SK-N-MC (cell line): ENCODE measurements at regions not wholly inside any gene's neighbourhood (a gene's known extent, or its start where the extent isn't known, plus 50 kb on each side); places are given as distances from the start of the nearest gene placed in this dataset.

Source experiments
- DNase-seq: peaks from one replicate; pipeline ENCODE4 v3.0.0-alpha.2; 2011; ENCODE audit warnings: low read depth, low spot score
- H3K27ac ChIP-seq: fragments of 200-600 bp; sonication (generic); 2 replicates; pipeline ENCODE4 v1.5.1; 2016; ENCODE audit warnings: mixed run types
- H3K36me3 ChIP-seq: fragments of 200-600 bp; sonication (generic); 2 replicates; pipeline ENCODE4 v1.6.1; 2017; ENCODE audit warnings: antibody characterized with exemption, low read length, mixed read lengths; ENCODE audit not compliant: insufficient read depth
- H3K4me3 ChIP-seq: fragments of 200-600 bp; sonication (generic); 2 replicates; pipeline ENCODE4 v1.5.1; 2016
- H3K9ac ChIP-seq: fragments of 200-600 bp; sonication (generic); 2 replicates; pipeline ENCODE4 v1.8.0; 2017; ENCODE audit warnings: mixed run types, mixed read lengths; ENCODE audit not compliant: insufficient read length
- H3K9me3 ChIP-seq: fragments of 200-600 bp; sonication (generic); 2 replicates; pipeline ENCODE4 v1.6.1; 2017; ENCODE audit warnings: low read depth, mild to moderate bottlenecking, antibody characterized with exemption, low read length, moderate library complexity, mixed read lengths
- EZH2 ChIP-seq: fragments of 200-600 bp; sonication (generic); IDR thresholded peaks from one replicate; pipeline ENCODE4 v1.6.1; 2017; ENCODE audit warnings: antibody characterized with exemption
- FOXP2 ChIP-seq: optimal IDR thresholded peaks from 2 replicates; pipeline ENCODE3; 2011; ENCODE audit warnings: mild to moderate bottlenecking, moderate library complexity; ENCODE audit not compliant: insufficient read depth; ENCODE audit errors: extremely low read length, control extremely low read depth
- POLR2AphosphoS5 ChIP-seq: IDR thresholded peaks from 2 replicates; pipeline ENCODE4 v1.6.1; 2012; ENCODE audit warnings: mild to moderate bottlenecking, low read depth, low read length, borderline replicate concordance

- H3K27ac ChIP-seq = no peak overlapping the region
- H3K9ac ChIP-seq = no peak overlapping the region
- DNase-seq = no peak
- no peaks in the 10 kb centered on the region for H3K36me3 ChIP-seq
- H3K4me3 ChIP-seq = no peak overlapping the region
- TF ChIP-seq FOXP2 (no peak), EZH2 (no peak), POLR2AphosphoS5 (no peak)
- no peaks in the 10 kb centered on the region for H3K9me3 ChIP-seq
Measured at GRCh38 chr5:117249086-117249815, 674.6 kb upstream of the SEMA6A start.

GRCh38 chr5:117246424-117246823 lies 671.8 kb upstream of the SEMA6A start:
- Histone ChIP-seq H3K9me3 (no peaks in the 10 kb centered on the region), H3K36me3 (no peaks in the 10 kb centered on the region), H3K9ac (no peak overlapping the region), H3K27ac (no peak overlapping the region), H3K4me3 (no peak overlapping the region)
- DNase-seq = no peak
- TF ChIP-seq EZH2 (no peak), POLR2AphosphoS5 (no peak), FOXP2 (no peak)

GRCh38 chr5:117245130-117245529 lies 670.5 kb upstream of the SEMA6A start:
- no peak for TF ChIP-seq FOXP2
- TF ChIP-seq POLR2AphosphoS5 = no peak
- no peak for TF ChIP-seq EZH2

GRCh38 chr5:117242028-117242427 lies 667.4 kb upstream of the SEMA6A start:
- no peaks in the 10 kb centered on the region for H3K36me3 ChIP-seq
- no peak for DNase-seq
- no peak overlapping the region for H3K4me3 ChIP-seq
- H3K9ac ChIP-seq = no peak overlapping the region
- no peak overlapping the region for H3K27ac ChIP-seq
- TF ChIP-seq POLR2AphosphoS5 = no peak
- TF ChIP-seq FOXP2 = no peak
- TF ChIP-seq EZH2 = no peak
- no peaks in the 10 kb centered on the region for H3K9me3 ChIP-seq

More at GRCh38 chr5:117245130-117245529, 670.5 kb upstream of the SEMA6A start:
- H3K9ac ChIP-seq = no peak overlapping the region
- H3K9me3 ChIP-seq = no peaks in the 10 kb centered on the region
- no peak for DNase-seq
- peak overlapping the region; percentile 48; the same call in 1 of the 2 replicates for H3K27ac ChIP-seq
- no peak overlapping the region for H3K4me3 ChIP-seq
- H3K36me3 ChIP-seq = no peaks in the 10 kb centered on the region

DNA sequence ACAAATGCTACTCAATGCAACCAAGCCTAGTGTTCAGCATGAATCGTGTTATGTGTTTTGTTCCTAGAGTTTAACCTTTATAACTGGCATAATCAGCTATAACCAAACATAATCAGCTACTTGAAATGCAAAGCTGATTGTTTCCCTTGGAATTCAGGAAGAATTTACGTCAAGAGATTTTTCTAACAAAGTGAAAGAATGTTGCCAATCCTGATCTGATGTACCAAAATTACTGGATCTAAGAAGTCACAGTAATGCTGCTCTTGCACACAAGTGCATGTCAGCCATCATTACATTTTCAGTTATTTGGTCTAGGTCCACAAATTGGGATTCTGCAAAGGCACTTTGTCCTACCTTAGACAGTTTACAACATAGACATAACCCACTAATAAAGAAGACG lies 662.3 kb upstream of the SEMA6A start:
- H3K9me3 ChIP-seq = no peaks in the 10 kb centered on the region
- DNase-seq = no peak
- no peak overlapping the region for H3K27ac ChIP-seq
- TF ChIP-seq EZH2 (no peak), FOXP2 (no peak), POLR2AphosphoS5 (no peak)
- H3K36me3 ChIP-seq = no peaks in the 10 kb centered on the region
- H3K4me3 ChIP-seq = no peak overlapping the region
- no peak overlapping the region for H3K9ac ChIP-seq

DNA sequence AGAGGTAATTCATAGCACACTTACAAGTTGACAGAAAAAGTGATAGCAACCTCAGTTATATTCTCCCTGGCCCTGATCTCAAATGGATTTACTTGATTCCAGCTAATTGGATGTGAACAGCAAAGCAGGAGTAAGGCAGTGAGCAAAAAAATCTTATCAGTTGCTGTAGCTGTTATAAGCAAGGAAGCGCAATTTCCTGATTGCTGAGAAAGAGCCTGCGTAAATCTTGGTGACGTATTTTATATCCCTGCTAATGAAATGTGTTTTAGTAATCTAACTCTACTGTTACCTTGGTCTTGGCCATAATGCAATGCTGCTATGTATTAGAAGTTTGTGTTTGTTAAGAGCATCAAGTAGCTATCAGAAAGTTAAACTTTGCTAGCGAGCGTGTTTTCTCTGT lies 661.2 kb upstream of the SEMA6A start:
- Histone ChIP-seq H3K9me3 (no peaks in the 10 kb centered on the region), H3K4me3 (no peak overlapping the region), H3K27ac (no peak overlapping the region), H3K36me3 (no peaks in the 10 kb centered on the region), H3K9ac (no peak overlapping the region)
- no peak for DNase-seq
- TF ChIP-seq EZH2 (no peak), POLR2AphosphoS5 (no peak), FOXP2 (no peak)

DNA sequence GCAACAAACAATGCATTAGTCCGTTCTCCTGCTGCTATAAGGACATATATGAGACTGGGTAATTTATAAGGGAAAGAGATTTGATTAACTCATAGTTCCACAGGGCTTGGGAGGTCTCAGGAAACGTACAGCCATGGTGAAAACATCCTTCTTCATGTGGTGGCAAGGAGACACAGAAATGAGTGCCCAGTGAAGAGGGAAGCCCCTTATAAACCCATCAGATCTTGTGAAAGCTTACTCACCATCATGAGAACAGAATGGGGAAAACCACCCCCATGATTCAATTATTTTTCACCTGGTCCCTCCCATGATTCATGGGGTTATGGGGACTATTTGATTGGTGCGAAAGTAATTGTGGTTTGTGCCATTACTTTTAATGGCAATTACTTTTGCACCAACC lies 655.8 kb upstream of the SEMA6A start:
- H3K9ac ChIP-seq = no peak overlapping the region
- no peak overlapping the region for H3K4me3 ChIP-seq
- TF ChIP-seq EZH2 (no peak), POLR2AphosphoS5 (no peak), FOXP2 (no peak)
- no peaks in the 10 kb centered on the region for H3K9me3 ChIP-seq
- DNase-seq = no peak
- H3K27ac ChIP-seq = no peak overlapping the region
- no peaks in the 10 kb centered on the region for H3K36me3 ChIP-seq

DNA sequence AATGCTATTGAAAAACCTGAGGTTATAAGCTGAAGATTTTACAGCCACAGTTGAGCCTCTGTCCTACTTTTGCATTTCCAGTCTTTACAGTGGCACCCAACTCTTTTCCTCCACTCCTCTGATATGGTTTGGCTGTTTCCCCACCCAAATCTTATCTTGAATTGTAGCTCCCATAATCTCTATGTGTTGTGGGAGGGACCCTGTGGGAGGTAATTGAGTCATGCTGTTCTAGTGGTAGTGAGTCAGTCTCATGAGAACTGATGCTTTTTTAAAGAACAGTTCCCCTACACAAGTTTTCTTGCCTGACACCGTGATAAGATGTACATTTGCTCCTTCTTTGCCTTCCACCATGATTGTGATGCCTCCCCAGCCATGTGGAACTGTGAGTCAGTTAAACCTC lies 646.1 kb upstream of the SEMA6A start:
- Histone ChIP-seq H3K36me3 (no peaks in the 10 kb centered on the region), H3K9me3 (no peaks in the 10 kb centered on the region), H3K4me3 (no peak overlapping the region), H3K9ac (no peak overlapping the region), H3K27ac (no peak overlapping the region)
- TF ChIP-seq POLR2AphosphoS5 = no peak
- TF ChIP-seq EZH2 = no peak
- no peak for TF ChIP-seq FOXP2
- no peak for DNase-seq

DNA sequence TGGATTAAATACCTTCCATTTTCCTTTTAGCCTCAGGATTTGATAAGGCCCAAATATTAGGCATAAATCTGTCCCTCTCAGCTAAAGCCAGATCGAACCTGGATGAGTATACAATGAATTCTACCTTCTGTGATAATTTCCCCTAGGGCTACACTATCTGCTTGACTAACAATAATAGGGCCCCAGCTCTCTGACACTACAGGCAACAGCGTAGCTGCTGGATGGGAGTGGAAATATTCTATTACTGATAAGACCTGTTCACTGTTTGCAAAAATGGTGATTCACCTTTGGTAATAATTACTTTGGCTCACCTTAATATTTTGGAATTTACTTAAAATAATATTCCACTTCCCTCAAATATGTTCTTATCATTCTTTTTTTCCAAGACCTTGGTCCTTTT lies 644.2 kb upstream of the SEMA6A start:
- TF ChIP-seq POLR2AphosphoS5 = no peak
- TF ChIP-seq EZH2 = no peak
- TF ChIP-seq FOXP2 = no peak
- H3K9me3 ChIP-seq = no peaks in the 10 kb centered on the region
- DNase-seq = no peak
- no peak overlapping the region for H3K4me3 ChIP-seq
- no peak overlapping the region for H3K27ac ChIP-seq
- H3K36me3 ChIP-seq = no peaks in the 10 kb centered on the region
- H3K9ac ChIP-seq = no peak overlapping the region
